GM12875 (cell line): ENCODE measurements at regions not wholly inside any gene's neighbourhood (a gene's known extent, or its start where the extent isn't known, plus 50 kb on each side); places are given as distances from the start of the nearest gene placed in this dataset.

Experiments
- H3K4me3 ChIP-seq: one replicate; pipeline ENCODE4 v1.5.1; 2011; ENCODE audit warnings: low read depth, low read length, control low read depth
- TF ChIP-seq, protein P1 (sequence below): IDR thresholded peaks from 2 replicates; pipeline ENCODE4 v1.5.1; 2011; ENCODE audit warnings: low read depth, mild to moderate bottlenecking, control low read depth, inconsistent platforms, low read length, moderate library complexity, borderline replicate concordance; ENCODE audit not compliant: insufficient read depth

DNA sequence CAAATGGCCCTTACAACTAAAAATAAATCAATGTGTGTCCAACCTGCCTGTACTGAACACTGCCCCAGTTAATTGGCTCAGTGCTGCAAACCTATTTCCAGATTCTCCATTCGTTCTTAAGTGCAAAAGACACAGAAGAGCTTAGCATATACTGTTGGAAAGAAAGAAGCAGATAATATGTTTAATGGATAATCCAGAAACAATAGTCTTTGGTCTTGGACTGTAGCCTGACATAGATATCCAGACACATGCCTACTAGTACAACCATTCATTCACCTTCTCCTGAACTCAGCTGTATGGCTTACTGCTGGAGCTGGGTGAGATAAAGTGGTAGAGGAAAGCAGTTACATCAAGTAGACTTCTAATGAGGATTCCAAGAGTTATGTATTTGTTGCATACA is 77.0 kb downstream of the LUZP4 start:
- no peak overlapping the region for H3K4me3 ChIP-seq
- TF ChIP-seq, protein P1, sequence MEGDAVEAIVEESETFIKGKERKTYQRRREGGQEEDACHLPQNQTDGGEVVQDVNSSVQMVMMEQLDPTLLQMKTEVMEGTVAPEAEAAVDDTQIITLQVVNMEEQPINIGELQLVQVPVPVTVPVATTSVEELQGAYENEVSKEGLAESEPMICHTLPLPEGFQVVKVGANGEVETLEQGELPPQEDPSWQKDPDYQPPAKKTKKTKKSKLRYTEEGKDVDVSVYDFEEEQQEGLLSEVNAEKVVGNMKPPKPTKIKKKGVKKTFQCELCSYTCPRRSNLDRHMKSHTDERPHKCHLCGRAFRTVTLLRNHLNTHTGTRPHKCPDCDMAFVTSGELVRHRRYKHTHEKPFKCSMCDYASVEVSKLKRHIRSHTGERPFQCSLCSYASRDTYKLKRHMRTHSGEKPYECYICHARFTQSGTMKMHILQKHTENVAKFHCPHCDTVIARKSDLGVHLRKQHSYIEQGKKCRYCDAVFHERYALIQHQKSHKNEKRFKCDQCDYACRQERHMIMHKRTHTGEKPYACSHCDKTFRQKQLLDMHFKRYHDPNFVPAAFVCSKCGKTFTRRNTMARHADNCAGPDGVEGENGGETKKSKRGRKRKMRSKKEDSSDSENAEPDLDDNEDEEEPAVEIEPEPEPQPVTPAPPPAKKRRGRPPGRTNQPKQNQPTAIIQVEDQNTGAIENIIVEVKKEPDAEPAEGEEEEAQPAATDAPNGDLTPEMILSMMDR: no peak

DNA sequence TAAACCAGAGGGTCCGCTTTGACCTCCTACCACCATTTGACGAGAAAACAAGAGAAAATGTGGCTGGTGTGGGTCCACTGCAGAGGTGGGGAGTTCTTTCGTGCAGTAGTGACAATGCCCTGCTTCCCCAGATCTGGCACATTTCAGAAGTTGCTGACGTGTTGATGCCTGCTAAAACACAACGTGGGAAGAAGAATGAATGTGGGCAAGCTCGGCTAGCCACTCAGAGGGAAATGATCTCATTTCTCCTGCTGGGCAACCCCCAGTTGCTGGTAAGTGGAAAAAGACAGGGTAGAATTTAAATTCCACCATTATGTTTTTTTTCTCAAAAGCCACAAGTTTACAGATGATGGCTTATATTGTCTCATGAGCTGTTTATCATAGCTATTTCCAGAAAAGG is 77.9 kb downstream of the LUZP4 start:
- TF ChIP-seq, protein P1: no peak
- H3K4me3 ChIP-seq: no peak overlapping the region

DNA sequence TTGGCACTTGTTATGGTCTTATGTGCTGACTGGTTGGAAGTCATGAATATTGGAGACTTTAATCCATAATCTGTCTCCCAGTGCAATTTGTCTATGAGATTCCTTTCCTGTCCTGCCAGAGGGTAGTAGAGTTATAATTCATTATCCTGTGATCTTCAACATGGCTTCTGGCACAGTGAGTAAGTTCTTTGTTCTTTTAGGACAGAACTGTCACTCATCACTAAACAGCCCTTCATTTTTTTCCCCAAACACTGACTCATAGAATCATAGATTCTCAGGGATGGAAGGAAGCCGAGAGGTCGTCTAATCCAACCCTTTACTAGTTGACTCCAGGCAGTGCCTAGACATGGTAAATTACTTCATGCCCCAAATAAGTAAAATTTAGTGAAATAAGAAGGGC is 78.4 kb downstream of the LUZP4 start:
- no peak overlapping the region for H3K4me3 ChIP-seq
- TF ChIP-seq, protein P1: no peak

- H3K4me3 ChIP-seq: no peak overlapping the region
- TF ChIP-seq, protein P1: no peak
Observed at GRCh38 chrX:115368876-115369275, 79.4 kb downstream of the LUZP4 start.

DNA sequence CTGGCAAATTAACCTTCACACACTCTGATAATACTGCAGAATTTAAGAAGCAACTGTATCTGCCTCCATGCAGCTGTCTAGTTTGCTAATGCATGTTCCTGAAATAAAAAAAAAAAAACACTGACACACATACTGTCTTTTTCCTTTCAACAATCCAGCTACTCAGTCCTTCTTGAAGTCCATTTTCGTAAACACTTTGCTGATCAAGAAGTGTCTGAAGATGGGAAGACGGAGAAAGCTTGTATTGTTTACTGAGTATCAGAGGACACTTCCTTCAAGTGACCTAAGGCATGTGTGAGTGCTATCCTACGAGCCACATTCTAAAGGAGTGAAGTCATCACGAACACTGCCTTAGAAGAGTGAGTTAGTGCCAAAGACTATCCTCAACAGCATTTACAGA is 82.6 kb downstream of the LUZP4 start:
- TF ChIP-seq, protein P1: no peak
- no peak overlapping the region for H3K4me3 ChIP-seq

DNA sequence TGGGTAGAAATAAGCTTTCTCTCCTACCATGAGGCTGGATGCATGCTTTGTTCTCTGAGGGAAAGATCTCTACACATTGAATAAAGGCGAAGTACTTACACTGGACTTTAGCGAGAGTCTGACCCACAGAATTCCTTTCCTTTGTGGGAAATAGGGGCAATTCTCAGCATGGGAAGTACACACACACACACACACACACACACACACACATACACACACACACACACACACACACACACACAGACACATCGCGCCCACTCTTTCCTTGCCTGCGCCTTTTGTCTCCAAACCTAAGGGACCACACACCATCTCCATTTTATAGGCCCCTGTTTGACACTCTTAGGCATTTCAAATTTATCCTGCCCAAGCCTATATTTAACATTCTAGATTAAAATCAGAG is 83.8 kb downstream of the LUZP4 start:
- TF ChIP-seq, protein P1: no peak
- no peak overlapping the region for H3K4me3 ChIP-seq

DNA sequence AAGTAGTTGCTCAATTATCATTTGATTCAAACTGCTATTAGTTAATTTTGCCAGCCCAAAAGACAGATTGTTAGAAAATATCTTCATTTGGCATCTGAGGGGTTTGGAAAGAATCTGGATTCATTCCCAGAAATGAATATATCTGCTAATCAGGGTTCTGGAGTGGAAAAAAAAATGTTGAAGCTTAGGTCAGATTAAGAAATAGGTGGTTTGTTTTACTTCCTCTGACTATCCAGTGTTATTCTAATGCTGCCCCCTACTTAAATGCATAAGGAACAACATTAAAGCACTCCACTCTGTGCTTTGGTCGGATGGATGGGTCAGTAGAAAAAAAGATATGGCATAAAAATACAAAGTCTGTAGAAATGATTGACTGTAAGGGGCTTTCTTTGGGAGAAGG is 89.0 kb downstream of the LUZP4 start:
- TF ChIP-seq, protein P1: no peak
- H3K4me3 ChIP-seq: no peak overlapping the region
